OCI-LY1 (cell line): ENCODE measurements at regions not wholly inside any gene's neighbourhood (a gene's known extent, or its start where the extent isn't known, plus 50 kb on each side); places are given as distances from the start of the nearest gene placed in this dataset.

Source experiments
- H2AFZ ChIP-seq: fragments of 200-600 bp; sonication (generic), shearing (Covaris generic); 2 replicates; pipeline ENCODE4 v1.6.0; 2014; ENCODE audit warnings: antibody characterized with exemption, mild to moderate bottlenecking, low read length
- H3F3A ChIP-seq: fragments of 200-600 bp; sonication (generic), shearing (Covaris generic); 2 replicates; pipeline ENCODE4 v1.6.0; 2014; ENCODE audit warnings: mild to moderate bottlenecking, antibody characterized with exemption, low read length, moderate library complexity; ENCODE audit not compliant: insufficient read depth
- H3K27ac ChIP-seq: fragments of 200-600 bp; sonication (generic); 2 replicates; pipeline ENCODE4 v1.5.1; 2014; ENCODE audit warnings: low read length, mixed run types, mild to moderate bottlenecking, low read depth; ENCODE audit not compliant: poor library complexity, severe bottlenecking
- H3K27me3 ChIP-seq: fragments of 200-600 bp; sonication (generic); 2 replicates; pipeline ENCODE4 v1.6.0; 2014; ENCODE audit warnings: antibody characterized with exemption, mild to moderate bottlenecking, low read length, moderate library complexity; ENCODE audit not compliant: insufficient read depth
- H3K36me3 ChIP-seq: fragments of 200-600 bp; sonication (generic); 2 replicates; pipeline ENCODE4 v1.6.1; 2014; ENCODE audit warnings: mild to moderate bottlenecking, antibody characterized with exemption, low read length, moderate library complexity, mixed read lengths; ENCODE audit not compliant: insufficient read depth
- H3K4me1 ChIP-seq: fragments of 200-600 bp; sonication (generic); 2 replicates; pipeline ENCODE4 v1.5.1; 2014; ENCODE audit warnings: mild to moderate bottlenecking, low read length, moderate library complexity; ENCODE audit not compliant: insufficient read depth, severe bottlenecking
- H3K4me2 ChIP-seq: fragments of 200-600 bp; sonication (generic), shearing (Covaris generic); 2 replicates; pipeline ENCODE4 v1.6.1; 2014; ENCODE audit warnings: low read length
- H3K4me3 ChIP-seq: fragments of 200-600 bp; sonication (generic); 2 replicates; pipeline ENCODE4 v1.5.1; 2014; ENCODE audit warnings: low read length, low read depth, mild to moderate bottlenecking, mixed read lengths; ENCODE audit not compliant: poor library complexity, severe bottlenecking
- H3K79me2 ChIP-seq: fragments of 200-600 bp; shearing (Covaris generic); 2 replicates; pipeline ENCODE4 v1.6.1; 2016; ENCODE audit warnings: mixed run types, low read length, mixed read lengths; ENCODE audit not compliant: insufficient read depth
- H3K9ac ChIP-seq: fragments of 200-600 bp; sonication (generic), shearing (Covaris generic); 2 replicates; pipeline ENCODE4 v1.6.1; 2014; ENCODE audit warnings: mild to moderate bottlenecking, low read length, mixed read lengths
- H3K9me2 ChIP-seq: fragments of 200-600 bp; sonication (generic), shearing (Covaris generic); 2 replicates; pipeline ENCODE4 v1.6.1; 2014; ENCODE audit warnings: low read depth, mild to moderate bottlenecking, low read length, mixed read lengths
- H3K9me3 ChIP-seq: fragments of 200-600 bp; shearing (Covaris generic); 2 replicates; pipeline ENCODE4 v1.6.1; 2014; ENCODE audit warnings: low read length, mixed read lengths
- H4K20me1 ChIP-seq: fragments of 200-600 bp; sonication (generic), shearing (Covaris generic); 2 replicates; pipeline ENCODE4 v1.6.0; 2016; ENCODE audit warnings: mild to moderate bottlenecking, low read length; ENCODE audit not compliant: insufficient read depth
- CTCF ChIP-seq: fragments of 200-600 bp; sonication (generic), shearing (Covaris generic); IDR thresholded peaks from 2 replicates; pipeline ENCODE4 v1.5.1; 2017; ENCODE audit warnings: mild to moderate bottlenecking, antibody characterized with exemption, low read length, moderate library complexity, mixed read lengths
- EZH2 ChIP-seq: fragments of 200-600 bp; sonication (generic), shearing (Covaris generic); IDR thresholded peaks from 2 replicates; pipeline ENCODE4 v1.8.0; 2017; ENCODE audit warnings: borderline replicate concordance, mixed run types, mild to moderate bottlenecking, antibody characterized with exemption, low read length, moderate library complexity, mixed read lengths

GRCh38 chr19:13613447-13613846, 107.2 kb upstream of the CACNA1A start:
- Histone ChIP-seq H3K4me3 (no peak overlapping the region), H3K4me2 (no peak overlapping the region), H3K36me3 (no peaks in the 10 kb centered on the region), H3K9me3 (no peaks in the 10 kb centered on the region), H3K9me2 (no peaks in the 10 kb centered on the region), H3K27me3 (no peaks in the 10 kb centered on the region; the same call in 1 of the 2 replicates), H3K4me1 (no peaks in the 10 kb centered on the region), H4K20me1 (no peaks in the 10 kb centered on the region), H3F3A (no peaks in the 10 kb centered on the region), H2AFZ (no peak overlapping the region), H3K79me2 (no peaks in the 10 kb centered on the region), H3K27ac (no peak overlapping the region), H3K9ac (no peak overlapping the region)
- no peak for TF ChIP-seq EZH2
- TF ChIP-seq CTCF = no peak

GRCh38 chr19:13611596-13611995, 105.3 kb upstream of the CACNA1A start:
- H2AFZ ChIP-seq = no peak overlapping the region
- no peaks in the 10 kb centered on the region for H3F3A ChIP-seq
- H3K9ac ChIP-seq = no peak overlapping the region
- H3K36me3 ChIP-seq = no peaks in the 10 kb centered on the region
- H3K9me2 ChIP-seq = no peaks in the 10 kb centered on the region
- H3K4me2 ChIP-seq = no peak overlapping the region
- no peak overlapping the region for H3K4me3 ChIP-seq
- no peaks in the 10 kb centered on the region for H3K79me2 ChIP-seq
- no peaks in the 10 kb centered on the region for H3K4me1 ChIP-seq
- H3K27ac ChIP-seq = no peak overlapping the region
- no peaks in the 10 kb centered on the region; the same call in 1 of the 2 replicates for H3K27me3 ChIP-seq
- H4K20me1 ChIP-seq = no peaks in the 10 kb centered on the region
- H3K9me3 ChIP-seq = no peaks in the 10 kb centered on the region
- TF ChIP-seq EZH2 (no peak), CTCF (no peak)

GRCh38 chr19:13610039-13610691, 103.9 kb upstream of the CACNA1A start:
- Histone ChIP-seq H4K20me1 (no peaks in the 10 kb centered on the region), H3K79me2 (no peaks in the 10 kb centered on the region), H2AFZ (no peak overlapping the region), H3K9ac (no peak overlapping the region), H3K9me2 (no peaks in the 10 kb centered on the region), H3K27ac (no peak overlapping the region), H3K4me1 (no peaks in the 10 kb centered on the region), H3K9me3 (no peaks in the 10 kb centered on the region), H3K36me3 (no peaks in the 10 kb centered on the region), H3K4me3 (no peak overlapping the region), H3K4me2 (no peak overlapping the region), H3K27me3 (no peaks in the 10 kb centered on the region; the same call in 1 of the 2 replicates), H3F3A (no peaks in the 10 kb centered on the region)
- TF ChIP-seq CTCF (0 out of 2 replicates have a peak, but pooled peaks have one; percentile 8), EZH2 (no peak)
